HCT116 (cell line): ENCODE measurements at regions not wholly inside any gene's neighbourhood (a gene's known extent, or its start where the extent isn't known, plus 50 kb on each side); places are given as distances from the start of the nearest gene placed in this dataset.

Experiments
- CEBPB ChIP-seq: IDR thresholded peaks from 2 replicates; pipeline ENCODE4 v1.6.1; 2012; ENCODE audit warnings: low read depth
- EZH2 ChIP-seq: fragments of 200-600 bp; sonication (generic); IDR thresholded peaks from 2 replicates; pipeline ENCODE4 v1.6.1; 2017; ENCODE audit warnings: antibody characterized with exemption, mixed run types
- POLR2AphosphoS5 ChIP-seq: IDR thresholded peaks from 2 replicates; pipeline ENCODE4 v1.6.1; 2011; ENCODE audit warnings: mild to moderate bottlenecking, low read depth, low read length, moderate library complexity
- ZNF274 ChIP-seq: fragments of 200-500 bp; sonication (Bioruptor generic); IDR thresholded peaks from 2 replicates; pipeline ENCODE4 v1.6.1; 2014; ENCODE audit warnings: mild to moderate bottlenecking, low read depth, low read length, inconsistent platforms
- TF ChIP-seq, protein P1 (sequence below), 3 experiments: fragments of 200-600 bp in 1 of 3; sonication (generic) in 1 of 3; IDR thresholded peaks in 2 of 3; conservative IDR thresholded peaks in 1 of 3; 2 replicates each; pipeline ENCODE4 v1.5.1; 2012 to 2017; ENCODE audit warnings: low read depth in 2 of 3, low read length in 2 of 3, antibody characterized with exemption in 1 of 3, borderline replicate concordance in 1 of 3, control low read depth in 1 of 3, mild to moderate bottlenecking in 1 of 3, mixed read lengths in 1 of 3, mixed run types in 1 of 3, moderate library complexity in 1 of 3; ENCODE audit not compliant: insufficient read depth in 1 of 3

DNA sequence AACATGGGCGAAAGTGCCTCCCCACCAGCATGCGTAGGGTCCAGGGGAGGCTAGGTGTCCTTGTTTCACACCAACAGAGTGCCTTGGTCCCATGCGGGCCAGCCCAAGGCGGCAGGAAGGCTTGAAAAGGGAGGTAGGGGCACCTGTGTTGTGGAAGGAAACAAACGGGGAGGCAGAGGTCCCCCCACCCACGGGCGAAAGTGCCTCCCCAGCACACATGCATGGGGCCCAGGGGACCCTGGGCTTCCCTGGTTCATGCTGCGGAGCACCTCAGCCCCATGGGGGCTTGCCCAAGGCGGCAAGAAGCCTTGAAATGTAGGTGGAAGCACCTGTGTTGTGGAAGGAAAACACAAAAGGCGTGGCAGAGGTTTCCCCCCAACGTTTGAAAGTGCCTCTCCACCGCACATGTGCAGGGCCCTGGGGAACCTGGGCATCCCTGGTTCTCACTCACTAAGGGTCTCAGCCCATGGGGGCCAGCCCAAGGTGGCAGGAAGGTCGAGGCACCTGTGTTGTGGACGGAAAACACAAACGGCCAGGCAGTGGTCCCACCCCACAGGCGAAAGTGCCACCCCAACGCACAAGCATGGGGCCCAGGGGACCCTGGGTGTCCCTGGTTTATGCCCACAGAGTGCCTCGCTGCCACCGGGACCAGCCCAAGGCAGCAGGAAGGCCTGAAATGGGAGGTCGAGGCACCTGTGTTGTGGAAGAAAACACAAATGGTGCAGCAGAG is 374.7 kb downstream of the ALG10 start:
- TF ChIP-seq, protein P1, sequence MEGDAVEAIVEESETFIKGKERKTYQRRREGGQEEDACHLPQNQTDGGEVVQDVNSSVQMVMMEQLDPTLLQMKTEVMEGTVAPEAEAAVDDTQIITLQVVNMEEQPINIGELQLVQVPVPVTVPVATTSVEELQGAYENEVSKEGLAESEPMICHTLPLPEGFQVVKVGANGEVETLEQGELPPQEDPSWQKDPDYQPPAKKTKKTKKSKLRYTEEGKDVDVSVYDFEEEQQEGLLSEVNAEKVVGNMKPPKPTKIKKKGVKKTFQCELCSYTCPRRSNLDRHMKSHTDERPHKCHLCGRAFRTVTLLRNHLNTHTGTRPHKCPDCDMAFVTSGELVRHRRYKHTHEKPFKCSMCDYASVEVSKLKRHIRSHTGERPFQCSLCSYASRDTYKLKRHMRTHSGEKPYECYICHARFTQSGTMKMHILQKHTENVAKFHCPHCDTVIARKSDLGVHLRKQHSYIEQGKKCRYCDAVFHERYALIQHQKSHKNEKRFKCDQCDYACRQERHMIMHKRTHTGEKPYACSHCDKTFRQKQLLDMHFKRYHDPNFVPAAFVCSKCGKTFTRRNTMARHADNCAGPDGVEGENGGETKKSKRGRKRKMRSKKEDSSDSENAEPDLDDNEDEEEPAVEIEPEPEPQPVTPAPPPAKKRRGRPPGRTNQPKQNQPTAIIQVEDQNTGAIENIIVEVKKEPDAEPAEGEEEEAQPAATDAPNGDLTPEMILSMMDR (IDR thresholded peaks at IDR 0.05 in 2 of 3, conservative IDR thresholded peaks at IDR 0.05 in 1 of 3; ENCODE audit: borderline replicate concordance in 1 of 3, insufficient read depth in 1 of 3, low read depth in 2 of 3, low read length in 2 of 3): no peak
- TF ChIP-seq ZNF274 (no peak), CEBPB (no peak), EZH2 (no peak), POLR2AphosphoS5 (no peak)
